Endodermal cell (in vitro differentiated cells): ENCODE measurements at regions not wholly inside any gene's neighbourhood (a gene's known extent, or its start where the extent isn't known, plus 50 kb on each side); places are given as distances from the start of the nearest gene placed in this dataset.

Experiments used
- DNase-seq: peaks from one replicate; pipeline ENCODE4 v3.0.0-alpha.2; 2017
- H3K27ac ChIP-seq: 2 replicates; pipeline ENCODE4 v1.5.1; 2013; ENCODE audit warnings: mild to moderate bottlenecking, low read depth, low read length, moderate library complexity
- H3K27me3 ChIP-seq: 2 replicates; pipeline ENCODE4 v1.6.1; 2013; ENCODE audit warnings: mild to moderate bottlenecking, low read length, moderate library complexity; ENCODE audit not compliant: insufficient read depth, control insufficient read depth, poor library complexity, severe bottlenecking
- H3K36me3 ChIP-seq: 2 replicates; pipeline ENCODE4 v1.7.0; 2013; ENCODE audit warnings: mild to moderate bottlenecking, low read length, moderate library complexity; ENCODE audit not compliant: control insufficient read depth, insufficient read depth
- H3K4me1 ChIP-seq: one replicate; pipeline ENCODE4 v1.7.0; 2013; ENCODE audit warnings: low read length; ENCODE audit not compliant: control insufficient read depth, insufficient read depth
- H3K4me3 ChIP-seq: 2 replicates; pipeline ENCODE4 v1.5.1; 2013; ENCODE audit warnings: mild to moderate bottlenecking, low read length, moderate library complexity
- H3K9ac ChIP-seq: 2 replicates; pipeline ENCODE4 v1.6.1; 2013; ENCODE audit warnings: mild to moderate bottlenecking, low read length, moderate library complexity; ENCODE audit not compliant: poor library complexity, severe bottlenecking; ENCODE audit errors: extremely low read depth
- H3K9me3 ChIP-seq: 2 replicates; pipeline ENCODE4 v1.6.1; 2013; ENCODE audit warnings: mild to moderate bottlenecking, low read length, moderate library complexity; ENCODE audit not compliant: control insufficient read depth
- H3K27ac Mint-ChIP-seq: 2 replicates; pipeline ENCODE4 v1.8.0; 2020; ENCODE audit warnings: mixed read lengths
- H3K27me3 Mint-ChIP-seq: 2 replicates; pipeline ENCODE4 v1.8.0; 2021; ENCODE audit warnings: mild to moderate bottlenecking, mixed read lengths; ENCODE audit not compliant: insufficient read depth
- H3K36me3 Mint-ChIP-seq: 2 replicates; pipeline ENCODE4 v1.8.0; 2020; ENCODE audit warnings: low read depth, mixed read lengths
- H3K4me1 Mint-ChIP-seq: 2 replicates; pipeline ENCODE4 v1.8.0; 2020; ENCODE audit warnings: mixed read lengths
- H3K4me3 Mint-ChIP-seq: 2 replicates; pipeline ENCODE4 v1.8.0; 2020; ENCODE audit warnings: mild to moderate bottlenecking, moderate library complexity, mixed read lengths
- H3K9me3 Mint-ChIP-seq: 2 replicates; pipeline ENCODE4 v1.8.0; 2020; ENCODE audit warnings: mild to moderate bottlenecking, mixed read lengths
- CTCF ChIP-seq: fragments of 200-600 bp; sonication (generic); conservative IDR thresholded peaks from 2 replicates; pipeline ENCODE4 v1.5.0; 2021; ENCODE audit warnings: antibody characterized with exemption, mild to moderate bottlenecking
- WGBS, 2 experiments: methylation state at CpG; one replicate each; pipeline versions ENCODE4 v1.1.5 to v1.1.7; 2013; ENCODE audit warnings: missing lambda C conversion rate in 2 of 2, mixed read lengths in 1 of 2; ENCODE audit not compliant: insufficient coverage in 1 of 2, insufficient read length in 1 of 2; 5-methylcytosine and 5-hydroxymethylcytosine counted together

GRCh38 chr2:236747925-236748324 lies 178.3 kb downstream of the ACKR3 start:
- no peaks in the 10 kb centered on the region for H3K9me3 Mint-ChIP-seq
- no peak overlapping the region for H3K27ac ChIP-seq
- H3K27me3 Mint-ChIP-seq, result peaks cover 3% of the 10 kb centered on the region
- H3K4me1 ChIP-seq, result peaks cover 30% of the 10 kb centered on the region
- no peak for DNase-seq
- H3K9ac ChIP-seq, result no peak overlapping the region
- 91 to 100% methylated on average over 2 to 5 of the region's 5 CpGs for WGBS, 2 experiments
- H3K9me3 ChIP-seq, result no peaks in the 10 kb centered on the region
- H3K27me3 ChIP-seq, result no peaks in the 10 kb centered on the region
- H3K27ac Mint-ChIP-seq, result no peak overlapping the region
- H3K36me3 ChIP-seq, result no peaks in the 10 kb centered on the region
- TF ChIP-seq CTCF, result no peak
- no peaks in the 10 kb centered on the region for H3K36me3 Mint-ChIP-seq
- H3K4me3 ChIP-seq, result no peak overlapping the region
- peaks cover 65% of the 10 kb centered on the region for H3K4me1 Mint-ChIP-seq
- no peak overlapping the region for H3K4me3 Mint-ChIP-seq

GRCh38 chr2:236748385-236748784 lies 178.8 kb downstream of the ACKR3 start:
- Mint-ChIP-seq H3K4me3 (no peak overlapping the region), H3K9me3 (no peaks in the 10 kb centered on the region), H3K4me1 (peaks cover 65% of the 10 kb centered on the region), H3K27ac (no peak overlapping the region), H3K27me3 (peaks cover 3% of the 10 kb centered on the region), H3K36me3 (no peaks in the 10 kb centered on the region)
- H3K4me1 ChIP-seq, result peaks cover 28% of the 10 kb centered on the region
- no peak for DNase-seq
- H3K36me3 ChIP-seq, result no peaks in the 10 kb centered on the region
- H3K9ac ChIP-seq, result no peak overlapping the region
- no peak overlapping the region for H3K4me3 ChIP-seq
- no peak for TF ChIP-seq CTCF
- no peak overlapping the region for H3K27ac ChIP-seq
- 90 to 95% methylated on average over 5 to 9 of the region's 9 CpGs for WGBS, 2 experiments
- H3K9me3 ChIP-seq, result no peaks in the 10 kb centered on the region
- no peaks in the 10 kb centered on the region for H3K27me3 ChIP-seq

GRCh38 chr2:236748801-236749200 lies 179.2 kb downstream of the ACKR3 start:
- Mint-ChIP-seq H3K27me3 (peaks cover 3% of the 10 kb centered on the region), H3K36me3 (no peaks in the 10 kb centered on the region), H3K9me3 (no peaks in the 10 kb centered on the region), H3K4me1 (peaks cover 65% of the 10 kb centered on the region), H3K4me3 (no peak overlapping the region), H3K27ac (no peak overlapping the region)
- no peak for TF ChIP-seq CTCF
- 90% methylated on average over 6 to 7 of the region's 7 CpGs for WGBS, 2 experiments
- peaks cover 30% of the 10 kb centered on the region for H3K4me1 ChIP-seq
- no peaks in the 10 kb centered on the region for H3K27me3 ChIP-seq
- no peak overlapping the region for H3K9ac ChIP-seq
- no peaks in the 10 kb centered on the region for H3K9me3 ChIP-seq
- no peaks in the 10 kb centered on the region for H3K36me3 ChIP-seq
- no peak overlapping the region for H3K4me3 ChIP-seq
- DNase-seq, result no peak
- no peak overlapping the region for H3K27ac ChIP-seq
